T-helper 2 cell treated with Interferon-gamma antibody and Interleukin-4, amounts not matched to agents 5 μg/mL and 100 μg/mL, for 36 hours (primary cell): ENCODE measurements at regions not wholly inside any gene's neighbourhood (a gene's known extent, or its start where the extent isn't known, plus 50 kb on each side); places are given as distances from the start of the nearest gene placed in this dataset.
"Not testable (repeated sequence)": the region's sequence is repeated elsewhere in the genome, so short reads cannot be mapped to it uniquely, and the experiment has no call there.

Source experiments
- DNase-seq: peaks from one replicate; pipeline ENCODE4 v3.0.0; 2021; ENCODE audit warnings: low spot score
- H3K27ac Mint-ChIP-seq: one replicate; pipeline ENCODE4 v1.8.0; 2021; ENCODE audit warnings: mild to moderate bottlenecking, mixed read lengths
- H3K27me3 Mint-ChIP-seq: one replicate; pipeline ENCODE4 v1.8.0; 2021; ENCODE audit warnings: low read depth, mixed read lengths
- H3K36me3 Mint-ChIP-seq: one replicate; pipeline ENCODE4 v1.8.0; 2021; ENCODE audit warnings: low read depth, mixed read lengths
- H3K4me1 Mint-ChIP-seq: one replicate; pipeline ENCODE4 v1.8.0; 2021; ENCODE audit warnings: low read depth, mixed read lengths
- H3K4me3 Mint-ChIP-seq: one replicate; pipeline ENCODE4 v1.8.0; 2022; ENCODE audit warnings: mild to moderate bottlenecking, moderate library complexity, mixed read lengths
- H3K9me3 Mint-ChIP-seq: one replicate; pipeline ENCODE4 v1.8.0; 2021; ENCODE audit warnings: mixed read lengths

- no peak overlapping the region for H3K27ac Mint-ChIP-seq
- H3K36me3 Mint-ChIP-seq = no peaks in the 10 kb centered on the region
- H3K27me3 Mint-ChIP-seq = peaks cover 9% of the 10 kb centered on the region
- H3K4me3 Mint-ChIP-seq = no peak overlapping the region
- H3K4me1 Mint-ChIP-seq = no peaks in the 10 kb centered on the region
- no peak for DNase-seq
- H3K9me3 Mint-ChIP-seq = no peaks in the 10 kb centered on the region
Measured at GRCh38 chr9:34907044-34907443, 51.0 kb upstream of the PHF24 start.

GRCh38 chr9:34899535-34900158 is 58.4 kb upstream of the PHF24 start:
- DNase-seq = peak; percentile 68

GRCh38 chr9:34898846-34899245 is 59.2 kb upstream of the PHF24 start:
- no peaks in the 10 kb centered on the region for H3K36me3 Mint-ChIP-seq
- no peak for DNase-seq
- H3K4me1 Mint-ChIP-seq = no peaks in the 10 kb centered on the region
- no peaks in the 10 kb centered on the region for H3K9me3 Mint-ChIP-seq
- H3K27me3 Mint-ChIP-seq = peaks cover 35% of the 10 kb centered on the region
- H3K4me3 Mint-ChIP-seq = no peak overlapping the region
- H3K27ac Mint-ChIP-seq = no peak overlapping the region

More at GRCh38 chr9:34899535-34900158, 58.4 kb upstream of the PHF24 start:
- H3K36me3 Mint-ChIP-seq = no peaks in the 10 kb centered on the region
- H3K27ac Mint-ChIP-seq = no peak overlapping the region
- peaks cover 37% of the 10 kb centered on the region for H3K27me3 Mint-ChIP-seq
- H3K4me3 Mint-ChIP-seq = no peak overlapping the region
- H3K9me3 Mint-ChIP-seq = no peaks in the 10 kb centered on the region
- H3K4me1 Mint-ChIP-seq = no peaks in the 10 kb centered on the region

GRCh38 chr9:34896112-34896511 is 62.0 kb upstream of the PHF24 start:
- Mint-ChIP-seq H3K4me1 (no peaks in the 10 kb centered on the region), H3K36me3 (no peaks in the 10 kb centered on the region), H3K27me3 (peaks cover 37% of the 10 kb centered on the region), H3K27ac (no peak overlapping the region), H3K9me3 (no peaks in the 10 kb centered on the region), H3K4me3 (no peak overlapping the region)
- DNase-seq = no peak

- H3K27ac Mint-ChIP-seq = no peak overlapping the region
- peaks cover 25% of the 10 kb centered on the region for H3K27me3 Mint-ChIP-seq
- no peaks in the 10 kb centered on the region for H3K36me3 Mint-ChIP-seq
- H3K4me3 Mint-ChIP-seq = no peak overlapping the region
- no peaks in the 10 kb centered on the region for H3K4me1 Mint-ChIP-seq
- no peaks in the 10 kb centered on the region for H3K9me3 Mint-ChIP-seq
- DNase-seq = no peak
Measured at GRCh38 chr9:34892886-34893285, 65.2 kb upstream of the PHF24 start.

- Mint-ChIP-seq H3K4me3 (no peak overlapping the region), H3K27ac (no peak overlapping the region), H3K27me3 (peaks cover 21% of the 10 kb centered on the region), H3K4me1 (no peaks in the 10 kb centered on the region), H3K36me3 (no peaks in the 10 kb centered on the region), H3K9me3 (no peaks in the 10 kb centered on the region)
- DNase-seq = no peak
Measured at GRCh38 chr9:34891386-34891785, 66.7 kb upstream of the PHF24 start.

GRCh38 chr9:34887841-34888240 is 70.2 kb upstream of the PHF24 start:
- no peaks in the 10 kb centered on the region for H3K9me3 Mint-ChIP-seq

GRCh38 chr9:34884747-34885189 is 73.3 kb upstream of the PHF24 start:
- Mint-ChIP-seq H3K27me3 (peaks cover 6% of the 10 kb centered on the region), H3K4me1 (no peaks in the 10 kb centered on the region), H3K4me3 (no peak overlapping the region), H3K27ac (no peak overlapping the region), H3K9me3 (no peaks in the 10 kb centered on the region), H3K36me3 (no peaks in the 10 kb centered on the region)
- DNase-seq = peak; percentile 41

More at GRCh38 chr9:34887841-34888240, 70.2 kb upstream of the PHF24 start:
- no peak overlapping the region for H3K27ac Mint-ChIP-seq
- H3K4me1 Mint-ChIP-seq = no peaks in the 10 kb centered on the region
- peaks cover 7% of the 10 kb centered on the region for H3K27me3 Mint-ChIP-seq
- no peaks in the 10 kb centered on the region for H3K36me3 Mint-ChIP-seq
- H3K4me3 Mint-ChIP-seq = no peak overlapping the region
- no peak for DNase-seq

- no peak for DNase-seq
- H3K9me3 Mint-ChIP-seq = no peaks in the 10 kb centered on the region
- no peaks in the 10 kb centered on the region for H3K36me3 Mint-ChIP-seq
- no peak overlapping the region for H3K4me3 Mint-ChIP-seq
- no peak overlapping the region for H3K27ac Mint-ChIP-seq
- H3K4me1 Mint-ChIP-seq = no peaks in the 10 kb centered on the region
- H3K27me3 Mint-ChIP-seq = peaks cover 8% of the 10 kb centered on the region
Measured at GRCh38 chr9:34876096-34876495, 82.0 kb upstream of the PHF24 start.

GRCh38 chr9:34869390-34869789 is 88.7 kb upstream of the PHF24 start:
- Mint-ChIP-seq H3K4me1 (no peaks in the 10 kb centered on the region), H3K36me3 (no peaks in the 10 kb centered on the region), H3K4me3 (no peak overlapping the region), H3K27ac (no peak overlapping the region), H3K9me3 (no peaks in the 10 kb centered on the region), H3K27me3 (peaks cover 2% of the 10 kb centered on the region)
- no peak for DNase-seq

- no peak for DNase-seq
- Mint-ChIP-seq H3K9me3 (no peaks in the 10 kb centered on the region), H3K4me1 (no peaks in the 10 kb centered on the region), H3K27me3 (no peaks in the 10 kb centered on the region), H3K27ac (no peak overlapping the region), H3K36me3 (no peaks in the 10 kb centered on the region), H3K4me3 (no peak overlapping the region)
Measured at GRCh38 chr9:34866614-34867013, 91.5 kb upstream of the PHF24 start.

- Mint-ChIP-seq H3K27me3 (no peaks in the 10 kb centered on the region), H3K4me1 (no peaks in the 10 kb centered on the region), H3K36me3 (no peaks in the 10 kb centered on the region), H3K27ac (no peak overlapping the region), H3K9me3 (no peaks in the 10 kb centered on the region), H3K4me3 (no peak overlapping the region)
- DNase-seq = no peak
Measured at GRCh38 chr9:34863426-34863825, 94.7 kb upstream of the PHF24 start.

GRCh38 chr9:34862836-34863235 is 95.2 kb upstream of the PHF24 start:
- Mint-ChIP-seq H3K4me1 (no peaks in the 10 kb centered on the region), H3K4me3 (no peak overlapping the region), H3K27ac (no peak overlapping the region), H3K36me3 (no peaks in the 10 kb centered on the region), H3K9me3 (no peaks in the 10 kb centered on the region), H3K27me3 (no peaks in the 10 kb centered on the region)
- no peak for DNase-seq

GRCh38 chr9:34862043-34862442 is 96.0 kb upstream of the PHF24 start:
- Mint-ChIP-seq H3K4me3 (no peak overlapping the region), H3K4me1 (no peaks in the 10 kb centered on the region), H3K9me3 (no peaks in the 10 kb centered on the region), H3K27me3 (no peaks in the 10 kb centered on the region), H3K27ac (no peak overlapping the region), H3K36me3 (no peaks in the 10 kb centered on the region)
- DNase-seq = no peak

- H3K36me3 Mint-ChIP-seq, H3K4me3 Mint-ChIP-seq, H3K27ac Mint-ChIP-seq, H3K27me3 Mint-ChIP-seq, H3K4me1 Mint-ChIP-seq, H3K9me3 Mint-ChIP-seq, DNase-seq: not testable (repeated sequence)
Measured at GRCh38 chr9:34855016-34855415, 103.1 kb upstream of the PHF24 start.
